ENCODE measurements at regions not wholly inside any gene's neighbourhood (a gene's known extent, or its start where the extent isn't known, plus 50 kb on each side); places are given as distances from the start of the nearest gene placed in this dataset.
"Not testable (repeated sequence)": the region's sequence is repeated elsewhere in the genome, so short reads cannot be mapped to it uniquely, and the experiment has no call there.

GRCh38 chr3:106486945-106487639 is 618.3 kb upstream of the CBLB start:
- H3K27me3 ChIP-seq (ENCODE audit: control insufficient read depth, insufficient read depth, low read length); H3K4me2 ChIP-seq (ENCODE audit: low read length); H3K36me3 ChIP-seq (ENCODE audit: insufficient read depth, low read length); H3K9ac ChIP-seq (ENCODE audit: low read depth, low read length); H3K9me3 ChIP-seq (replicated peaks; ENCODE audit: low read length); H3K4me1 ChIP-seq (ENCODE audit: control insufficient read depth, insufficient read depth, low read length); H3K4me3 ChIP-seq (ENCODE audit: low read length): not testable (repeated sequence)

GRCh38 chr3:106488331-106488730 is 619.5 kb upstream of the CBLB start:
- no peak overlapping the region for H3K4me2 ChIP-seq (ENCODE audit: low read length)
- H3K36me3 ChIP-seq (ENCODE audit: insufficient read depth, low read length), result no peaks in the 10 kb centered on the region
- H3K9me3 ChIP-seq (replicated peaks; ENCODE audit: low read length), result no peaks in the 10 kb centered on the region
- H3K9ac ChIP-seq (ENCODE audit: low read depth, low read length), result no peak overlapping the region
- no peaks in the 10 kb centered on the region for H3K4me1 ChIP-seq (ENCODE audit: control insufficient read depth, insufficient read depth, low read length)
- H3K27me3 ChIP-seq (ENCODE audit: control insufficient read depth, insufficient read depth, low read length), result no peaks in the 10 kb centered on the region
- H3K4me3 ChIP-seq (ENCODE audit: low read length), result no peak overlapping the region

- Histone ChIP-seq H3K4me1 (ENCODE audit: control insufficient read depth, insufficient read depth, low read length) (no peaks in the 10 kb centered on the region), H3K36me3 (ENCODE audit: insufficient read depth, low read length) (no peaks in the 10 kb centered on the region)
These were observed 623.0 kb upstream of the CBLB start for GRCh38 chr3:106491796-106492195.

DNA sequence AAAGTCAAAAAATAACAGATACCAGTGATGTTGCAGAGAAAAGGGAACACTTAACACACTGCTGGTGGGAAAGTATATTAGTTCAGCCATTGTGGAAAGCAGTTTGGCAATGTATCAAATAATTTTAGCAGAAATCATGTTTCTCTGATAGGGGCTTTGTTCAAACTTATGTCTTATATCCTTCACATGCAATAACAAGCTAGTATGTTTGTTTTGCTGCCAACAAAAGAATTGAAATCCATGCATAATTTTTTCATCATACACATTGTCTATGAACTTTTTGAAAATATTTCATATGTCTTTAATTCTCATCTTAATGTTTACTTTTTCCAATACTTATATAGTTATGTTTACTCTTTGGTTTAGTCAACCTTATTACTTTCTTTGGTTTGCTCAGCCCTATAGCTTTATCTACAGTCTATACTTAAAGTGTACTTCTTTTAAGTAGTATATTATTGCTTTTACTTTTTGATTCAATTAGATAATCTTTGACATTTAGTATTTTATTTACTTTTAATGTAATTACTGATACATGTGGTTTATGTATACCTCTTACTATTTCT is 639.6 kb upstream of the CBLB start:
- Histone ChIP-seq H3K9ac (ENCODE audit: low read depth, low read length) (no peak overlapping the region), H3K4me2 (ENCODE audit: low read length) (no peak overlapping the region), H3K4me1 (ENCODE audit: control insufficient read depth, insufficient read depth, low read length) (peaks cover 10% of the 10 kb centered on the region), H3K4me3 (ENCODE audit: low read length) (no peak overlapping the region), H3K27me3 (ENCODE audit: control insufficient read depth, insufficient read depth, low read length) (no peaks in the 10 kb centered on the region), H3K36me3 (ENCODE audit: insufficient read depth, low read length) (no peaks in the 10 kb centered on the region), H3K9me3 (replicated peaks; ENCODE audit: low read length) (no peaks in the 10 kb centered on the region)

More at GRCh38 chr3:106491796-106492195, 623.0 kb upstream of the CBLB start:
- Histone ChIP-seq H3K27me3 (ENCODE audit: control insufficient read depth, insufficient read depth, low read length) (no peaks in the 10 kb centered on the region), H3K4me3 (ENCODE audit: low read length) (no peak overlapping the region), H3K4me2 (ENCODE audit: low read length) (no peak overlapping the region), H3K9ac (ENCODE audit: low read depth, low read length) (no peak overlapping the region), H3K9me3 (replicated peaks; ENCODE audit: low read length) (no peaks in the 10 kb centered on the region)

DNA sequence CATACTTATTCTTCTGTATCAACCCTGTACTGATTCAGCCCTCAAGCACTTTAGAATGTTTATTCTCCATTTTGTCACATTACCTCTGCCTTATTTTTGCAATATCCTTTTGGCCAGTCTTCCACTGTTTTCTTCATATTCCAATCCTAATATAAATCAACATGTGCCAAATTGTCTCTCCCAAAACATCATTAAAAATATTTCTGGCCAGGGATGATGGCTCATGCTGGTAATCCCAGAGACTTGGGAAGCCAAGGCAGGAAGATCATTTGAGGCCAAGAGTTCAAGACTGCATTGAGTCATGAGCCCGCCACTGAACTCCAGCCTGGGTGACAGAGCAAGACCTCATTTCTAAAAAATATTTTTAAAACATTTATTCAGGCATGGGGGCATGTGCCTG is 641.4 kb upstream of the CBLB start:
- Histone ChIP-seq H3K9ac (ENCODE audit: low read depth, low read length) (no peak overlapping the region), H3K4me2 (ENCODE audit: low read length) (no peak overlapping the region), H3K27me3 (ENCODE audit: control insufficient read depth, insufficient read depth, low read length) (no peaks in the 10 kb centered on the region), H3K36me3 (ENCODE audit: insufficient read depth, low read length) (no peaks in the 10 kb centered on the region), H3K9me3 (replicated peaks; ENCODE audit: low read length) (no peaks in the 10 kb centered on the region), H3K4me3 (ENCODE audit: low read length) (no peak overlapping the region), H3K4me1 (ENCODE audit: control insufficient read depth, insufficient read depth, low read length) (peaks cover 10% of the 10 kb centered on the region)

DNA sequence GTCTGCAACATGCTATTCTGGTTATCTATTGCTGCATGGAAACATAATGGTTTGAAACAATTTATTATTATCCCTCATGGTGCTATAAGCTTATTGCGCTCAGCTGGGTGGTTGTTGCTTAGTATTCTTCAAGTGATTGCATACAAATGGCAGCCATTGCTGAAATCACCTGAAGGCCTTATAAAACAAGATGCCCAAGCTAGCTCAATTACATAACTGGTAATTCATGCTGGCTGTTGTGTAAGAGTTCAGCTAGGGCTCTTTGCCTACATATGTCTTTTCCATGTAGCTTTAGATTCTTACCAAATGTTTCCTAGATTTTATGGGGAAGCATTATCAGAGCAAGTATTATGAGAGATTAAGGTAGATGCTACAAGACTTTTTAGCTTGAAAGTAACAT is 644.0 kb upstream of the CBLB start:
- H3K4me2 ChIP-seq (ENCODE audit: low read length), result no peak overlapping the region
- peaks cover 12% of the 10 kb centered on the region for H3K4me1 ChIP-seq (ENCODE audit: control insufficient read depth, insufficient read depth, low read length)
- no peak overlapping the region for H3K9ac ChIP-seq (ENCODE audit: low read depth, low read length)
- no peak overlapping the region for H3K4me3 ChIP-seq (ENCODE audit: low read length)
- no peaks in the 10 kb centered on the region for H3K27me3 ChIP-seq (ENCODE audit: control insufficient read depth, insufficient read depth, low read length)
- H3K36me3 ChIP-seq (ENCODE audit: insufficient read depth, low read length), result no peaks in the 10 kb centered on the region
- no peaks in the 10 kb centered on the region for H3K9me3 ChIP-seq (replicated peaks; ENCODE audit: low read length)

- no peak overlapping the region for H3K9ac ChIP-seq (ENCODE audit: low read depth, low read length)
- H3K9me3 ChIP-seq (replicated peaks; ENCODE audit: low read length), result no peaks in the 10 kb centered on the region
- no peaks in the 10 kb centered on the region for H3K36me3 ChIP-seq (ENCODE audit: insufficient read depth, low read length)
- no peaks in the 10 kb centered on the region for H3K27me3 ChIP-seq (ENCODE audit: control insufficient read depth, insufficient read depth, low read length)
- peaks cover 24% of the 10 kb centered on the region for H3K4me1 ChIP-seq (ENCODE audit: control insufficient read depth, insufficient read depth, low read length)
- no peak overlapping the region for H3K4me3 ChIP-seq (ENCODE audit: low read length)
- no peak overlapping the region for H3K4me2 ChIP-seq (ENCODE audit: low read length)
These were observed 645.6 kb upstream of the CBLB start for GRCh38 chr3:106514431-106514830.

GRCh38 chr3:106518516-106518915 is 649.7 kb upstream of the CBLB start:
- no peak overlapping the region for H3K4me3 ChIP-seq (ENCODE audit: low read length)
- no peaks in the 10 kb centered on the region for H3K27me3 ChIP-seq (ENCODE audit: control insufficient read depth, insufficient read depth, low read length)

GRCh38 chr3:106522397-106522796 is 653.6 kb upstream of the CBLB start:
- Histone ChIP-seq H3K9me3 (replicated peaks; ENCODE audit: low read length) (no peaks in the 10 kb centered on the region), H3K27me3 (ENCODE audit: control insufficient read depth, insufficient read depth, low read length) (no peaks in the 10 kb centered on the region), H3K4me2 (ENCODE audit: low read length) (no peak overlapping the region), H3K4me3 (ENCODE audit: low read length) (no peak overlapping the region), H3K4me1 (ENCODE audit: control insufficient read depth, insufficient read depth, low read length) (peaks cover 13% of the 10 kb centered on the region), H3K9ac (ENCODE audit: low read depth, low read length) (no peak overlapping the region), H3K36me3 (ENCODE audit: insufficient read depth, low read length) (no peaks in the 10 kb centered on the region)

More at GRCh38 chr3:106518516-106518915, 649.7 kb upstream of the CBLB start:
- Histone ChIP-seq H3K4me1 (ENCODE audit: control insufficient read depth, insufficient read depth, low read length) (peaks cover 13% of the 10 kb centered on the region), H3K36me3 (ENCODE audit: insufficient read depth, low read length) (no peaks in the 10 kb centered on the region), H3K9ac (ENCODE audit: low read depth, low read length) (no peak overlapping the region), H3K4me2 (ENCODE audit: low read length) (no peak overlapping the region), H3K9me3 (replicated peaks; ENCODE audit: low read length) (no peaks in the 10 kb centered on the region)

DNA sequence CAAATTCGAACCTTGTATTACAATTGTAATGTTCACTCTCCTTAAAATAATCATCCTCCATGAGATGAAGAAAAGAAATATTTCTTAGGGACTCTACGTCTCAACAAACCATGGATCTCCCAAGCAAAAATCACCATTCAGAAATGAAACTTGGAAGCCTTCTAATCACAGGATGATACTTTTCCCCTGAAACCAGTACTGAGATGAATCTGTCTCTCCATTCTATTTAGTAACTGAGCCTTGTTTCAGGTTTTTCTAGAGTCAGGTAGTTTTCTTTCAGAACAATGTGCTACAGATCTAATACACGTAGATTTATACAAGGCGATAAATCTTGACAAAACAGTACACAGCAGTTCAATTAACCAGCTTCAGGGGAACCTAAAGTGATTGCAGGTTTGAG is 660.1 kb upstream of the CBLB start:
- no peaks in the 10 kb centered on the region for H3K36me3 ChIP-seq (ENCODE audit: insufficient read depth, low read length)
- H3K9me3 ChIP-seq (replicated peaks; ENCODE audit: low read length), result no peaks in the 10 kb centered on the region
- H3K9ac ChIP-seq (ENCODE audit: low read depth, low read length), result no peak overlapping the region
- no peak overlapping the region for H3K4me3 ChIP-seq (ENCODE audit: low read length)
- H3K4me2 ChIP-seq (ENCODE audit: low read length), result no peak overlapping the region
- no peaks in the 10 kb centered on the region for H3K27me3 ChIP-seq (ENCODE audit: control insufficient read depth, insufficient read depth, low read length)
- H3K4me1 ChIP-seq (ENCODE audit: control insufficient read depth, insufficient read depth, low read length), result no peaks in the 10 kb centered on the region

- no peak overlapping the region for H3K9ac ChIP-seq (ENCODE audit: low read depth, low read length)
- H3K9me3 ChIP-seq (replicated peaks; ENCODE audit: low read length), result no peaks in the 10 kb centered on the region
- H3K27me3 ChIP-seq (ENCODE audit: control insufficient read depth, insufficient read depth, low read length), result no peaks in the 10 kb centered on the region
- H3K36me3 ChIP-seq (ENCODE audit: insufficient read depth, low read length), result no peaks in the 10 kb centered on the region
- no peak overlapping the region for H3K4me2 ChIP-seq (ENCODE audit: low read length)
- no peak overlapping the region for H3K4me3 ChIP-seq (ENCODE audit: low read length)
- no peaks in the 10 kb centered on the region for H3K4me1 ChIP-seq (ENCODE audit: control insufficient read depth, insufficient read depth, low read length)
These were observed 660.9 kb upstream of the CBLB start for GRCh38 chr3:106529738-106530137.

DNA sequence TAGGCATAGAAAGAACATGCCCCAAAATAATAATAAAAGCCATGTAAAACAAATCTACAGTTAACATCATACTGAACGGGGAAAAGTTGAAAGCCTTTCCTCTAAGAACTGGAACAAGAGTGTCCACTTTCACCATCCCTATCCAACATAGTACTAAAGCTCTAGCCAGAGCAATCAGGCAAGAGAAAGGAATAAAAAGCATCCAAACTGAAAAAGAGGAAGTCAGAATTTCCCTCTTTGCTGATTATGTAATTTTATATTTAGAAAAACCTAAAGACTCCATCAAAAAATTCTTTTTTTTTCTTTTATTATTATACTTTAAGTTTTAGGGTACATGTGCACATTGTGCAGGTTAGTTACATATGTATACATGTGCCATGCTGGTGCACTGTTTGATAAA is 661.6 kb upstream of the CBLB start:
- Histone ChIP-seq H3K4me3 (ENCODE audit: low read length) (no peak overlapping the region), H3K4me1 (ENCODE audit: control insufficient read depth, insufficient read depth, low read length) (no peaks in the 10 kb centered on the region), H3K36me3 (ENCODE audit: insufficient read depth, low read length) (no peaks in the 10 kb centered on the region), H3K4me2 (ENCODE audit: low read length) (no peak overlapping the region), H3K9me3 (replicated peaks; ENCODE audit: low read length) (no peaks in the 10 kb centered on the region), H3K27me3 (ENCODE audit: control insufficient read depth, insufficient read depth, low read length) (no peaks in the 10 kb centered on the region), H3K9ac (ENCODE audit: low read depth, low read length) (no peak overlapping the region)

All from skeletal muscle satellite cell (primary cell).